B cell (primary cell): ENCODE measurements at regions not wholly inside any gene's neighbourhood (a gene's known extent, or its start where the extent isn't known, plus 50 kb on each side); places are given as distances from the start of the nearest gene placed in this dataset.

Source experiments
- CTCF ChIP-seq: fragments of 200-600 bp; IDR thresholded peaks from one replicate; pipeline ENCODE4 v1.8.0; 2022; ENCODE audit warnings: antibody characterized with exemption, mild to moderate bottlenecking
- EZH2 ChIP-seq: IDR thresholded peaks from 2 replicates; pipeline ENCODE4 v1.6.1; 2012; ENCODE audit warnings: borderline replicate concordance, low read depth, mild to moderate bottlenecking, moderate library complexity, low read length; ENCODE audit not compliant: insufficient read depth, poor library complexity, severe bottlenecking

- TF ChIP-seq CTCF (no peak), EZH2 (no peak)
Observed at GRCh38 chr2:149727927-149728326, 140.4 kb upstream of the MMADHC start.
